DOHH2 (cell line): ENCODE measurements at regions not wholly inside any gene's neighbourhood (a gene's known extent, or its start where the extent isn't known, plus 50 kb on each side); places are given as distances from the start of the nearest gene placed in this dataset.

ENCODE experiments used
- H3F3A ChIP-seq: fragments of 200-600 bp; sonication (generic), shearing (Covaris generic); 2 replicates; pipeline ENCODE4 v1.6.0; 2016; ENCODE audit warnings: antibody characterized with exemption, mild to moderate bottlenecking; ENCODE audit not compliant: control insufficient read depth, insufficient read depth
- H3K27ac ChIP-seq: fragments of 200-600 bp; sonication (generic); 2 replicates; pipeline ENCODE4 v1.5.1; 2014; ENCODE audit warnings: low read depth, mild to moderate bottlenecking, low read length, moderate library complexity
- H3K27me3 ChIP-seq: fragments of 200-600 bp; sonication (generic); 2 replicates; pipeline ENCODE4 v1.6.1; 2014; ENCODE audit warnings: mild to moderate bottlenecking, low read length, mixed read lengths; ENCODE audit not compliant: control insufficient read depth
- H3K36me3 ChIP-seq: fragments of 200-600 bp; sonication (generic); 2 replicates; pipeline ENCODE4 v1.6.1; 2014; ENCODE audit warnings: mild to moderate bottlenecking, low read length, moderate library complexity, mixed read lengths; ENCODE audit not compliant: control insufficient read depth
- H3K4me1 ChIP-seq: fragments of 200-600 bp; sonication (generic); 2 replicates; pipeline ENCODE4 v1.6.1; 2014; ENCODE audit warnings: mild to moderate bottlenecking, low read length, mixed read lengths; ENCODE audit not compliant: control insufficient read depth
- H3K4me2 ChIP-seq: fragments of 200-600 bp; sonication (generic); 2 replicates; pipeline ENCODE4 v1.6.0; 2014; ENCODE audit warnings: mild to moderate bottlenecking, low read length, moderate library complexity
- H3K4me3 ChIP-seq: fragments of 200-600 bp; sonication (generic); 2 replicates; pipeline ENCODE4 v1.5.1; 2014; ENCODE audit warnings: mild to moderate bottlenecking, low read length, mixed read lengths
- H3K79me2 ChIP-seq: fragments of 200-600 bp; sonication (generic); 2 replicates; pipeline ENCODE4 v1.6.1; 2014; ENCODE audit warnings: mild to moderate bottlenecking, low read length, mixed read lengths; ENCODE audit not compliant: control insufficient read depth
- H3K9me2 ChIP-seq: fragments of 200-600 bp; sonication (generic); replicated peaks from 2 replicates; pipeline ENCODE4 v1.6.1; 2014; ENCODE audit warnings: mild to moderate bottlenecking, low read length, mixed read lengths; ENCODE audit not compliant: control insufficient read depth
- H3K9me3 ChIP-seq: fragments of 200-600 bp; sonication (generic); 2 replicates; pipeline ENCODE4 v1.6.1; 2014; ENCODE audit warnings: antibody characterized with exemption, low read length, mixed read lengths; ENCODE audit not compliant: control insufficient read depth, insufficient read depth
- H4K20me1 ChIP-seq: fragments of 200-600 bp; sonication (generic); 2 replicates; pipeline ENCODE4 v1.6.0; 2014; ENCODE audit warnings: low read depth, mild to moderate bottlenecking, antibody characterized with exemption, low read length, moderate library complexity; ENCODE audit not compliant: control insufficient read depth, insufficient read depth
- CTCF ChIP-seq: fragments of 200-600 bp; sonication (generic); IDR thresholded peaks from one replicate; pipeline ENCODE4 v1.5.1; 2014; ENCODE audit warnings: antibody characterized with exemption, mild to moderate bottlenecking, low read depth, low read length; ENCODE audit not compliant: poor library complexity, severe bottlenecking
- EZH2phosphoT487 ChIP-seq: fragments of 200-600 bp; sonication (generic); IDR thresholded peaks from 2 replicates; pipeline ENCODE4 v1.6.1; 2017; ENCODE audit warnings: borderline replicate concordance, mild to moderate bottlenecking, antibody characterized with exemption, low read length, moderate library complexity, mixed read lengths

DNA sequence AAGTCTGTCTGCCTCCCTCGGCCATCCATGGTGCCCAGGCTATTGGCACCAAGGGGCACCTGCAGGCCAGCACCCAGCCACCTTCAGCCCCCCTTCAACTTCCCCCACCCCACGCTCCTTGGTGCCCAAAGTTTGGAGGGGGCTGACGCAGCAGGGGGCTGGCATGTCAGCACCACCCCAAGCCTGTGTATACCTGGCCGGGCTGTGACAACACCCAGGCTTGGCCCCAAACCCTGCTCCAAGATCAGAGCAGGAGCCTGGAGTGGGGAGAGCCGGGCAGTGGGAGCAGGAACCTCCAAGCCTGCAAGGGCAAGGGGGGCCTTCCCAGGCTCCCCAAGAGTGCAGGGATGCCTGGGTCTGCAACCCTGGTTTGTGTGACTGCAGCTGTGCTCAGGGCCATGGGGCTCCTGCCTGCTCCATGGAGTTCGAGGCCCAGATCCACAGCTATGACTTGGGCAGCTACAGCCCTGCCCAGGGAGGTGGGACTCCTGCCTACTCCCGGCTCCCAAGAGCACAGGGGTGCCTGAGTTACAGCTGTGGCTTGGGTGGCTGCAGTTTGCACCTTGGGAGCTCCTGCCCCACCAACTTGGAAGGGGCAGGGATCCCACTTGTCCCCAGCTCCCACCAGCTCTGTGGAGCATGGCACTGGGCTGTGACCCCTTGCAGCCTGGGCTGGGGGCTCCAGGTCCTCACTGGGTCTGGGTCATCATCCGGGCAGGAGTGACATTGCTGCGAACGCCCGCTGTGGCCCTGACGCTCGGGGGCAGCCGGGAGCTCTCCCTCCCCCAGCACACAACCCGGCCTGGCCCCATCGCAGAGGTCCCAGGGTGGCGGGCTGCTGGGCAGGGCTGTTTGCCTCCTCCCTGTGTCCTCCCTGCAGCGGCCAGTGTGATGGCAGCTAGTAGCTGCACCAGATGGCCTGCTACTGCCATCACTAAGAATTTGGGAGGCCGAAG, 175.5 kb upstream of the SDK2 start:
- H3F3A ChIP-seq, result no peaks in the 10 kb centered on the region
- no peak overlapping the region for H3K4me3 ChIP-seq
- peaks cover 2% of the 10 kb centered on the region; the same call in 1 of the 2 replicates for H3K27me3 ChIP-seq
- TF ChIP-seq EZH2phosphoT487 (no peak), CTCF (no peak)
- H3K9me3 ChIP-seq, result no peaks in the 10 kb centered on the region
- H3K36me3 ChIP-seq, result no peaks in the 10 kb centered on the region
- H3K4me2 ChIP-seq, result no peak overlapping the region
- no peaks in the 10 kb centered on the region for H3K9me2 ChIP-seq
- no peaks in the 10 kb centered on the region for H3K79me2 ChIP-seq
- no peaks in the 10 kb centered on the region for H4K20me1 ChIP-seq
- peaks cover under 1% of the 10 kb centered on the region for H3K4me1 ChIP-seq
- no peak overlapping the region for H3K27ac ChIP-seq

GRCh38 chr17:73820686-73821448, 176.6 kb upstream of the SDK2 start:
- Histone ChIP-seq H3K9me3 (no peaks in the 10 kb centered on the region), H3K4me2 (no peak overlapping the region), H3K4me1 (no peaks in the 10 kb centered on the region), H3K27ac (no peak overlapping the region), H3F3A (no peaks in the 10 kb centered on the region), H4K20me1 (no peaks in the 10 kb centered on the region), H3K79me2 (no peaks in the 10 kb centered on the region), H3K4me3 (no peak overlapping the region), H3K27me3 (peaks cover 2% of the 10 kb centered on the region; the same call in 1 of the 2 replicates), H3K36me3 (no peaks in the 10 kb centered on the region), H3K9me2 (no peaks in the 10 kb centered on the region)
- TF ChIP-seq EZH2phosphoT487, result no peak
- TF ChIP-seq CTCF, result no peak

DNA sequence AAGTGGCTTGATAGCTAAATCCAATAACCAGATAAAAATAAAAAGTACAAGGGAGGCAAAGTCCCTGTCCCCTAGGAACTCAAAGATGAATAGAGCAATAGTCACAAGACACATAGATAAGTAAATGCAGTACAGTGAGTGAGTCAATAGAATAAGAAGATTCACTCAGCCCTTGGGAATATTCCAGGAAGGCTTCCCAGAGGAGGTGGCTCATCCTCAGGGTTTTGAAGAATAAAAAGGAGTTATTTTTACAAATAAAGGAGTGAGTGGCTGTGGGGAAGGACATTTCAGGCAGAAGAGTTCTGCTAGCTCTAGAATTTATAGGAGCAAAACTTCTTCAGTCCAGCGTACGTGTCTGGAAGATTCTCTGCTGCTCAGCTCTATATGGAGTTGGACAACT, 177.4 kb upstream of the SDK2 start:
- no peaks in the 10 kb centered on the region for H3K9me3 ChIP-seq
- H3K27me3 ChIP-seq, result peaks cover 2% of the 10 kb centered on the region; the same call in 1 of the 2 replicates
- H3K9me2 ChIP-seq, result no peaks in the 10 kb centered on the region
- no peak overlapping the region for H3K4me3 ChIP-seq
- no peaks in the 10 kb centered on the region for H4K20me1 ChIP-seq
- H3K27ac ChIP-seq, result no peak overlapping the region
- no peaks in the 10 kb centered on the region for H3K79me2 ChIP-seq
- H3K4me1 ChIP-seq, result no peaks in the 10 kb centered on the region
- H3F3A ChIP-seq, result no peaks in the 10 kb centered on the region
- no peak for TF ChIP-seq CTCF
- TF ChIP-seq EZH2phosphoT487, result no peak
- H3K4me2 ChIP-seq, result no peak overlapping the region
- no peaks in the 10 kb centered on the region for H3K36me3 ChIP-seq
